ENCODE measurements at regions not wholly inside any gene's neighbourhood (a gene's known extent, or its start where the extent isn't known, plus 50 kb on each side); places are given as distances from the start of the nearest gene placed in this dataset.

- TF ChIP-seq, protein P1, sequence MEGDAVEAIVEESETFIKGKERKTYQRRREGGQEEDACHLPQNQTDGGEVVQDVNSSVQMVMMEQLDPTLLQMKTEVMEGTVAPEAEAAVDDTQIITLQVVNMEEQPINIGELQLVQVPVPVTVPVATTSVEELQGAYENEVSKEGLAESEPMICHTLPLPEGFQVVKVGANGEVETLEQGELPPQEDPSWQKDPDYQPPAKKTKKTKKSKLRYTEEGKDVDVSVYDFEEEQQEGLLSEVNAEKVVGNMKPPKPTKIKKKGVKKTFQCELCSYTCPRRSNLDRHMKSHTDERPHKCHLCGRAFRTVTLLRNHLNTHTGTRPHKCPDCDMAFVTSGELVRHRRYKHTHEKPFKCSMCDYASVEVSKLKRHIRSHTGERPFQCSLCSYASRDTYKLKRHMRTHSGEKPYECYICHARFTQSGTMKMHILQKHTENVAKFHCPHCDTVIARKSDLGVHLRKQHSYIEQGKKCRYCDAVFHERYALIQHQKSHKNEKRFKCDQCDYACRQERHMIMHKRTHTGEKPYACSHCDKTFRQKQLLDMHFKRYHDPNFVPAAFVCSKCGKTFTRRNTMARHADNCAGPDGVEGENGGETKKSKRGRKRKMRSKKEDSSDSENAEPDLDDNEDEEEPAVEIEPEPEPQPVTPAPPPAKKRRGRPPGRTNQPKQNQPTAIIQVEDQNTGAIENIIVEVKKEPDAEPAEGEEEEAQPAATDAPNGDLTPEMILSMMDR (IDR thresholded peaks at IDR 0.05), result no peak
- TF ChIP-seq POLR2A (IDR thresholded peaks at IDR 0.05), result no peak
- TF ChIP-seq POLR2AphosphoS5 (IDR thresholded peaks at IDR 0.05), result no peak
These were observed 249.3 kb upstream of the POM121L12 start for GRCh38 chr7:52786174-52786573.
